ENCODE measurements at regions not wholly inside any gene's neighbourhood (a gene's known extent, or its start where the extent isn't known, plus 50 kb on each side); places are given as distances from the start of the nearest gene placed in this dataset.

GRCh38 chr5:29351170-29351569 lies 1842.3 kb upstream of the CDH6 start:
- CTCF ChIA-PET = no interaction called here
- no peak overlapping the region for H3K27ac ChIP-seq
- TF ChIP-seq, protein P1, sequence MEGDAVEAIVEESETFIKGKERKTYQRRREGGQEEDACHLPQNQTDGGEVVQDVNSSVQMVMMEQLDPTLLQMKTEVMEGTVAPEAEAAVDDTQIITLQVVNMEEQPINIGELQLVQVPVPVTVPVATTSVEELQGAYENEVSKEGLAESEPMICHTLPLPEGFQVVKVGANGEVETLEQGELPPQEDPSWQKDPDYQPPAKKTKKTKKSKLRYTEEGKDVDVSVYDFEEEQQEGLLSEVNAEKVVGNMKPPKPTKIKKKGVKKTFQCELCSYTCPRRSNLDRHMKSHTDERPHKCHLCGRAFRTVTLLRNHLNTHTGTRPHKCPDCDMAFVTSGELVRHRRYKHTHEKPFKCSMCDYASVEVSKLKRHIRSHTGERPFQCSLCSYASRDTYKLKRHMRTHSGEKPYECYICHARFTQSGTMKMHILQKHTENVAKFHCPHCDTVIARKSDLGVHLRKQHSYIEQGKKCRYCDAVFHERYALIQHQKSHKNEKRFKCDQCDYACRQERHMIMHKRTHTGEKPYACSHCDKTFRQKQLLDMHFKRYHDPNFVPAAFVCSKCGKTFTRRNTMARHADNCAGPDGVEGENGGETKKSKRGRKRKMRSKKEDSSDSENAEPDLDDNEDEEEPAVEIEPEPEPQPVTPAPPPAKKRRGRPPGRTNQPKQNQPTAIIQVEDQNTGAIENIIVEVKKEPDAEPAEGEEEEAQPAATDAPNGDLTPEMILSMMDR (conservative IDR thresholded peaks at IDR 0.05; ENCODE audit: low read depth) = no peak
- POLR2A ChIA-PET (ENCODE audit: low non-redundant PET) = no interaction called here
- DNase-seq (ENCODE audit: low spot score) = no peak

GRCh38 chr5:29337030-29337429 lies 1856.5 kb upstream of the CDH6 start:
- POLR2A ChIA-PET (ENCODE audit: low non-redundant PET) = no interaction called here
- DNase-seq (ENCODE audit: low spot score) = no peak
- H3K27ac ChIP-seq = no peak overlapping the region
- CTCF ChIA-PET = interaction anchor here (0.7 kb wide), 1 partner anchor 30 kb away, joined by 3 read pairs; no protein-coding TSS in a partner anchor
- TF ChIP-seq, protein P1 (conservative IDR thresholded peaks at IDR 0.05; ENCODE audit: low read depth) = no peak

DNA sequence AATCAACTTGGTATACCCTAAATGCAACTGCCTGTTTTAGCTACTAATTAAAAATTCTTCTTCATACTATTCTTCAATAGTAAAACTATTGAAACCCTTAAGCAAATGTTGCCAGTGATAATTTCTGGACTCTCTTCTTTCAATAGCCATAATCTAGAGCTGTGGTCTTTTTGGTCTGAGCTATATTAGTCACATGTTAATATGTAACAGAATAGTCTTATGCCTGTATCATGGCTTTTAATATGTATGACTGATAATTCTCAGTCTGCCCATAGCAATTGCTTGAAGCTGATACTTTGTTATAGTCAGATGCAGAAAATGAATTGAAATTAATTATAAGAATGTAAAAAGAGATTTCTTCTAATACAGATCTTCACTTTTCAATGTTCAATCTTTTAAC lies 1871.9 kb upstream of the CDH6 start:
- H3K27ac ChIP-seq = no peak overlapping the region
- TF ChIP-seq, protein P1 (conservative IDR thresholded peaks at IDR 0.05; ENCODE audit: low read depth) = no peak
- ChIA-PET CTCF (no interaction called here), POLR2A (ENCODE audit: low non-redundant PET) (no interaction called here)
- DNase-seq (ENCODE audit: low spot score) = no peak

DNA sequence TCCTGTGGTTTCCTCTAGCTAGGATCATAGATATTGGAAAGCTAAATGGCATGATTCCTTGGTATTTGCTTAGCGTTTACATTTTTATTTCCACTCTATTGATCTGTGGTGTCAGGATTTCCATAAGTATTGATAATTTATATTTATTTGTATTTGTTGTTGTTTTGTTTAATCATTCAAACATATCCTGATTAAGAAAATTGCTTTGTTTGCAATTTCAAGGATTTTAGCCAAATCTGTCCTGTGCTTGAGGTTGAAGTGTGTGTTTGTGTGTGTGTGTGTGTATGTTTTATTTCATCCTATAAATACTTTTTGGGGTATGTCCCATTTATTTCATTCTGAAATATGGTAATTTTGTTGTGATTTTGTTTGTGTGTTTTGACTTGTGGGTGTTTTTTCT lies 1884.1 kb upstream of the CDH6 start:
- ChIA-PET POLR2A (ENCODE audit: low non-redundant PET) (no interaction called here), CTCF (interaction anchor here (0.7 kb wide), 1 partner anchor 797 kb away, joined by 4 read pairs; no protein-coding TSS in a partner anchor)
- TF ChIP-seq, protein P1 (conservative IDR thresholded peaks at IDR 0.05; ENCODE audit: low read depth) = no peak

GRCh38 chr5:29307478-29307877 lies 1886.0 kb upstream of the CDH6 start:
- ChIA-PET POLR2A (ENCODE audit: low non-redundant PET) (no interaction called here), CTCF (interaction anchor here (0.6 kb wide), 1 partner anchor 298 kb away, joined by 3 read pairs; no protein-coding TSS in a partner anchor)
- DNase-seq (ENCODE audit: low spot score) = no peak
- no peak overlapping the region for H3K27ac ChIP-seq
- TF ChIP-seq, protein P1 (conservative IDR thresholded peaks at IDR 0.05; ENCODE audit: low read depth) = no peak

More for the DNA sequence above, 1884.1 kb upstream of the CDH6 start:
- no peak for DNase-seq (ENCODE audit: low spot score)
- no peak overlapping the region for H3K27ac ChIP-seq

GRCh38 chr5:29304545-29304944 lies 1888.9 kb upstream of the CDH6 start:
- DNase-seq (ENCODE audit: low spot score) = peak; percentile 11
- no peak overlapping the region for H3K27ac ChIP-seq
- ChIA-PET POLR2A (ENCODE audit: low non-redundant PET) (no interaction called here), CTCF (no interaction called here)
- TF ChIP-seq, protein P1 (conservative IDR thresholded peaks at IDR 0.05; ENCODE audit: low read depth) = no peak

- DNase-seq (ENCODE audit: low spot score) = no peak
- ChIA-PET CTCF (interaction anchor here (0.6 kb wide), 1 partner anchor 235 kb away, joined by 4 read pairs; no protein-coding TSS in a partner anchor), POLR2A (ENCODE audit: low non-redundant PET) (no interaction called here)
- TF ChIP-seq, protein P1 (conservative IDR thresholded peaks at IDR 0.05; ENCODE audit: low read depth) = no peak
- no peak overlapping the region for H3K27ac ChIP-seq
Measured at GRCh38 chr5:29296548-29296947, 1896.9 kb upstream of the CDH6 start.
